ENCODE measurements at regions not wholly inside any gene's neighbourhood (a gene's known extent, or its start where the extent isn't known, plus 50 kb on each side); places are given as distances from the start of the nearest gene placed in this dataset.

- Histone ChIP-seq H3K23ac (ENCODE audit: insufficient read length) (no peak overlapping the region), H4K8ac (ENCODE audit: extremely low read depth, insufficient read depth, low read length) (no peak overlapping the region), H3K4ac (replicated peaks; ENCODE audit: insufficient read length, low read depth, low read length) (no peak overlapping the region), H3K4me3 (ENCODE audit: extremely low read depth in 1 of 4, insufficient read depth in 2 of 4, low read depth in 3 of 4, low read length in 4 of 4) (no peak overlapping the region), H3K18ac (ENCODE audit: extremely low read depth, low read length) (no peak overlapping the region), H2BK120ac (replicated peaks; ENCODE audit: low read depth, low read length) (no peak overlapping the region), H3K36me3 (ENCODE audit: control insufficient read depth in 2 of 4, insufficient read depth in 4 of 4, low read length in 3 of 4) (no peaks in the 10 kb centered on the region), H3K4me2 (ENCODE audit: insufficient read depth in 1 of 2, low read depth in 2 of 2, low read length in 2 of 2) (no peak overlapping the region), H2AK5ac (ENCODE audit: low read depth, low read length) (no peak overlapping the region), H3K79me1 (ENCODE audit: low read depth, low read length) (no peaks in the 10 kb centered on the region), H4K20me1 (replicated peaks in 1 of 2; ENCODE audit: control insufficient read depth in 1 of 2, insufficient read depth in 2 of 2, low read length in 2 of 2) (no peaks in the 10 kb centered on the region), H3K9ac (replicated peaks in 1 of 4; ENCODE audit: extremely low read depth in 1 of 4, low read depth in 3 of 4, low read length in 3 of 4) (no peak overlapping the region), H2AFZ (ENCODE audit: low read length) (peak overlapping the region; percentile 58), H4K91ac (replicated peaks; ENCODE audit: insufficient read length, low read length) (no peak overlapping the region), H2BK5ac (ENCODE audit: low read depth, low read length) (no peak overlapping the region), H3K79me2 (ENCODE audit: control insufficient read depth in 1 of 2, insufficient read depth in 2 of 2, low read length in 2 of 2) (no peaks in the 10 kb centered on the region), H3K9me3 (ENCODE audit: insufficient read depth in 2 of 2, low read depth in 1 of 2, low read length in 1 of 2) (no peaks in the 10 kb centered on the region), H4K5ac (ENCODE audit: insufficient read length, low read depth, low read length) (no peak overlapping the region), H3K14ac (ENCODE audit: insufficient read length) (no peak overlapping the region), H2BK12ac (ENCODE audit: low read depth, low read length) (no peak overlapping the region), H2BK20ac (ENCODE audit: low read length) (no peak overlapping the region), H3K4me1 (replicated peaks in 1 of 4; ENCODE audit: control insufficient read depth in 3 of 4, insufficient read depth in 4 of 4, low read length in 3 of 4) (no peaks in the 10 kb centered on the region), H3K23me2 (ENCODE audit: low read depth, low read length) (no peaks in the 10 kb centered on the region), H3K27ac (ENCODE audit: low read depth, low read length) (no peak overlapping the region), H2BK15ac (ENCODE audit: low read length) (no peak overlapping the region), H3K27me3 (replicated peaks in 1 of 4; ENCODE audit: control insufficient read depth in 3 of 4, extremely low read depth in 1 of 4, insufficient read depth in 3 of 4, low read length in 3 of 4) (no peaks in the 10 kb centered on the region), H3K56ac (replicated peaks; ENCODE audit: insufficient read length, low read depth, low read length) (no peak overlapping the region)
- ChIA-PET POLR2A (ENCODE audit: partially characterized antibody) (no interaction called here), CTCF (ENCODE audit: partially characterized antibody) (interaction anchor here (0.7 kb wide), 1 partner anchor 8 kb away, joined by 3 read pairs; no protein-coding TSS in a partner anchor)
- DNase-seq (ENCODE audit: low read depth in 1 of 2, low spot score in 2 of 2) (no peak), FAIRE-seq (no peak)
- WGBS, 2 experiments (ENCODE audit: extremely low coverage in 1 of 2, insufficient coverage in 1 of 2, insufficient read length in 1 of 2, insufficient replicate concordance in 2 of 2, low coverage in 1 of 2, low lambda C conversion rate in 2 of 2, missing lambda C conversion rate in 1 of 2) = 92% methylated on average over 7 of the region's 7 CpGs; no CpG with 5 or more reads in 1 of the 2 experiments
- TF ChIP-seq TAF7 (optimal IDR thresholded peaks at IDR 0.05; ENCODE audit: borderline replicate concordance, low read depth, low read length) = no peak
These were observed 408.7 kb upstream of the ZFP42 start for GRCh38 chr4:187586892-187587291.

All from H1 (cell line).